CD14-positive monocyte (primary cell): ENCODE measurements at regions not wholly inside any gene's neighbourhood (a gene's known extent, or its start where the extent isn't known, plus 50 kb on each side); places are given as distances from the start of the nearest gene placed in this dataset.

Experiments used
- DNase-seq, 3 donors: peaks; one replicate each; pipeline ENCODE4 v3.0.0-alpha.2; 2011 to 2022
- H2AFZ ChIP-seq: 2 replicates; pipeline ENCODE4 v1.6.0; 2012; ENCODE audit warnings: mild to moderate bottlenecking, low read depth, low read length, inconsistent platforms; ENCODE audit not compliant: insufficient read depth, poor library complexity, severe bottlenecking
- H3K27ac ChIP-seq, 2 donors: 1 replicate in 1 of 2; 2 replicates in 1 of 2; pipeline ENCODE4 v1.5.1; 2012 to 2013; ENCODE audit warnings: low read length in 2 of 2, control low read depth in 1 of 2, inconsistent platforms in 1 of 2, low read depth in 1 of 2, mild to moderate bottlenecking in 1 of 2
- H3K27me3 ChIP-seq, 2 donors: one replicate each; pipeline versions ENCODE4 v1.6.0 to v1.6.1; 2011 to 2013; ENCODE audit warnings: low read length in 2 of 2; ENCODE audit not compliant: control insufficient read depth in 2 of 2, insufficient read depth in 2 of 2
- H3K36me3 ChIP-seq, 2 donors: replicated peaks in 1 of 2; 1 replicate in 1 of 2; 2 replicates in 1 of 2; pipeline versions ENCODE4 v1.5.1 to v1.6.1; 2012 to 2013; ENCODE audit warnings: low read length in 2 of 2, control low read depth in 1 of 2, inconsistent platforms in 1 of 2, mild to moderate bottlenecking in 1 of 2; ENCODE audit not compliant: insufficient read depth in 2 of 2, control insufficient read depth in 1 of 2
- H3K4me1 ChIP-seq, 2 donors: 1 replicate in 1 of 2; 2 replicates in 1 of 2; pipeline versions ENCODE4 v1.5.1 to v1.6.1; 2012 to 2013; ENCODE audit warnings: low read length in 2 of 2, control low read depth in 1 of 2, inconsistent platforms in 1 of 2, mild to moderate bottlenecking in 1 of 2, moderate library complexity in 1 of 2; ENCODE audit not compliant: insufficient read depth in 2 of 2, control insufficient read depth in 1 of 2
- H3K4me2 ChIP-seq: replicated peaks from 2 replicates; pipeline ENCODE3; 2012; ENCODE audit warnings: low read length, moderate library complexity, mild to moderate bottlenecking; ENCODE audit not compliant: poor library complexity, severe bottlenecking; ENCODE audit errors: extremely low read depth
- H3K4me3 ChIP-seq, 3 experiments: fragments of 200-600 bp in 1 of 3; sonication (generic) in 1 of 3; replicated peaks in 1 of 3; 1 replicate in 2 of 3; 2 replicates in 1 of 3; pipeline ENCODE4 v1.5.1; 2011 to 2013; ENCODE audit warnings: low read length in 3 of 3, mild to moderate bottlenecking in 3 of 3, control low read depth in 2 of 3, low read depth in 2 of 3, inconsistent platforms in 1 of 3, moderate library complexity in 1 of 3
- H3K79me2 ChIP-seq: 2 replicates; pipeline ENCODE4 v1.6.0; 2012; ENCODE audit warnings: mild to moderate bottlenecking, control low read depth, inconsistent platforms, low read length, moderate library complexity; ENCODE audit not compliant: insufficient read depth
- H3K9ac ChIP-seq: 2 replicates; pipeline ENCODE4 v1.6.0; 2017; ENCODE audit warnings: low read length, mild to moderate bottlenecking; ENCODE audit not compliant: insufficient read depth, poor library complexity, severe bottlenecking
- H3K9me3 ChIP-seq, 2 donors: replicated peaks in 1 of 2; 1 replicate in 1 of 2; 2 replicates in 1 of 2; pipeline versions ENCODE4 v1.5.1 to v1.6.1; 2012 to 2013; ENCODE audit warnings: low read length in 2 of 2, control low read depth in 1 of 2; ENCODE audit not compliant: control insufficient read depth in 1 of 2, insufficient read depth in 1 of 2
- H4K20me1 ChIP-seq: 2 replicates; pipeline ENCODE4 v1.6.0; 2012; ENCODE audit warnings: mild to moderate bottlenecking, low read length, control low read depth, moderate library complexity; ENCODE audit not compliant: insufficient read depth
- H3K27ac Mint-ChIP-seq, 7 donors: one replicate each; pipeline ENCODE4 v1.8.0; 2020; ENCODE audit warnings: mild to moderate bottlenecking in 7 of 7, mixed read lengths in 7 of 7, moderate library complexity in 6 of 7, inconsistent platforms in 2 of 7
- H3K27me3 Mint-ChIP-seq, 3 donors: one replicate each; pipeline ENCODE4 v1.8.0; 2021 to 2022; ENCODE audit warnings: low read depth in 3 of 3, mild to moderate bottlenecking in 3 of 3, mixed read lengths in 3 of 3, moderate library complexity in 3 of 3, inconsistent platforms in 1 of 3
- H3K36me3 Mint-ChIP-seq, 2 donors: one replicate each; pipeline ENCODE4 v1.8.0; 2020; ENCODE audit warnings: mixed read lengths in 2 of 2, inconsistent platforms in 1 of 2, mild to moderate bottlenecking in 1 of 2
- H3K4me1 Mint-ChIP-seq: one replicate; pipeline ENCODE4 v1.8.0; 2020; ENCODE audit warnings: mild to moderate bottlenecking, mixed read lengths
- H3K4me3 Mint-ChIP-seq, 2 donors: one replicate each; pipeline ENCODE4 v1.8.0; 2020; ENCODE audit warnings: mild to moderate bottlenecking in 2 of 2, mixed read lengths in 2 of 2, moderate library complexity in 1 of 2
- H3K9me3 Mint-ChIP-seq, 7 donors: one replicate each; pipeline ENCODE4 v1.8.0; 2020 to 2022; ENCODE audit warnings: mixed read lengths in 7 of 7, mild to moderate bottlenecking in 6 of 7, moderate library complexity in 6 of 7, inconsistent platforms in 2 of 7
- CTCF ChIP-seq: fragments of 200-600 bp; IDR thresholded peaks from one replicate; pipeline ENCODE4 v1.8.0; 2022; ENCODE audit warnings: antibody characterized with exemption, mild to moderate bottlenecking
- WGBS: methylation state at CpG from one replicate; pipeline ENCODE4 v1.1.5; 2013; ENCODE audit warnings: missing lambda C conversion rate; ENCODE audit not compliant: insufficient coverage; 5-methylcytosine and 5-hydroxymethylcytosine counted together
- intact Hi-C, 2 donors: fragments of 100-400 bp; cut with micrococcal nuclease; formaldehyde crosslinking; loops; one replicate each; pipeline versions ENCODE4 v1.15.0 to v1.15.1; 2023

GRCh38 chr3:193809106-193809505 lies 216.1 kb downstream of the OPA1 start:
- Mint-ChIP-seq H3K4me3 (no peak overlapping the region), H3K4me1 (no peaks in the 10 kb centered on the region), H3K27ac (no peak overlapping the region), H3K9me3 (no peaks in the 10 kb centered on the region), H3K36me3 (no peaks in the 10 kb centered on the region), H3K27me3 (peaks cover 0 to 8% (median 5%) of the 10 kb centered on the region in 3 donors)
- no peaks in the 10 kb centered on the region for H3K9me3 ChIP-seq
- no CpG with 5 or more reads among the region's 2 CpGs for WGBS
- no peaks in the 10 kb centered on the region for H4K20me1 ChIP-seq
- H3K4me3 ChIP-seq = no peak overlapping the region
- no peaks in the 10 kb centered on the region for H3K36me3 ChIP-seq
- H3K27me3 ChIP-seq = no peaks in the 10 kb centered on the region
- no peak for TF ChIP-seq CTCF
- no peak overlapping the region for H2AFZ ChIP-seq
- no peak overlapping the region for H3K9ac ChIP-seq
- H3K4me2 ChIP-seq = no peak overlapping the region
- no peak overlapping the region for H3K27ac ChIP-seq
- H3K79me2 ChIP-seq = no peaks in the 10 kb centered on the region
- no peak for DNase-seq
- intact Hi-C loops = no loop called here
- H3K4me1 ChIP-seq = no peaks in the 10 kb centered on the region

GRCh38 chr3:193812078-193812725 lies 219.2 kb downstream of the OPA1 start:
- no peak overlapping the region for H3K9ac ChIP-seq
- Mint-ChIP-seq H3K27me3 (peaks cover 0 to 11% (median 5%) of the 10 kb centered on the region in 3 donors), H3K36me3 (no peaks in the 10 kb centered on the region), H3K9me3 (no peaks in the 10 kb centered on the region), H3K4me3 (no peak overlapping the region), H3K4me1 (no peaks in the 10 kb centered on the region), H3K27ac (no peak overlapping the region)
- H3K36me3 ChIP-seq = no peaks in the 10 kb centered on the region
- no peak overlapping the region for H3K4me3 ChIP-seq
- no peak for DNase-seq
- TF ChIP-seq CTCF = no peak
- WGBS = 95% methylated on average over 2 of the region's 5 CpGs
- H2AFZ ChIP-seq = no peak overlapping the region
- intact Hi-C loops = no loop called here
- no peaks in the 10 kb centered on the region for H3K9me3 ChIP-seq
- no peaks in the 10 kb centered on the region for H3K4me1 ChIP-seq
- H3K27me3 ChIP-seq = no peaks in the 10 kb centered on the region
- H3K27ac ChIP-seq = no peak overlapping the region
- no peaks in the 10 kb centered on the region for H3K79me2 ChIP-seq
- no peaks in the 10 kb centered on the region for H4K20me1 ChIP-seq
- no peak overlapping the region for H3K4me2 ChIP-seq
